ENCODE measurements at regions not wholly inside any gene's neighbourhood (a gene's known extent, or its start where the extent isn't known, plus 50 kb on each side); places are given as distances from the start of the nearest gene placed in this dataset.

- TF ChIP-seq EP300 (IDR thresholded peaks at IDR 0.05) = no peak
- no peak for TF ChIP-seq CTCF (IDR thresholded peaks at IDR 0.05)
- no peak for TF ChIP-seq POLR2A (IDR thresholded peaks at IDR 0.05)
These were observed 1643.9 kb downstream of the CDH8 start for GRCh38 chr16:60392380-60392779.

Data from stomach (tissue), 4 donors.